GM19467 (cell line): ENCODE measurements at regions not wholly inside any gene's neighbourhood (a gene's known extent, or its start where the extent isn't known, plus 50 kb on each side); places are given as distances from the start of the nearest gene placed in this dataset.
"Not testable (repeated sequence)": the region's sequence is repeated elsewhere in the genome, so short reads cannot be mapped to it uniquely, and the experiment has no call there.

Experiments
- ATAC-seq: cut with Tn5 transposase; IDR thresholded peaks from one replicate; pipeline ENCODE4 v1.9.1; 2021; ENCODE audit warnings: mild to moderate bottlenecking, moderate library complexity; ENCODE audit not compliant: unreplicated experiment

DNA sequence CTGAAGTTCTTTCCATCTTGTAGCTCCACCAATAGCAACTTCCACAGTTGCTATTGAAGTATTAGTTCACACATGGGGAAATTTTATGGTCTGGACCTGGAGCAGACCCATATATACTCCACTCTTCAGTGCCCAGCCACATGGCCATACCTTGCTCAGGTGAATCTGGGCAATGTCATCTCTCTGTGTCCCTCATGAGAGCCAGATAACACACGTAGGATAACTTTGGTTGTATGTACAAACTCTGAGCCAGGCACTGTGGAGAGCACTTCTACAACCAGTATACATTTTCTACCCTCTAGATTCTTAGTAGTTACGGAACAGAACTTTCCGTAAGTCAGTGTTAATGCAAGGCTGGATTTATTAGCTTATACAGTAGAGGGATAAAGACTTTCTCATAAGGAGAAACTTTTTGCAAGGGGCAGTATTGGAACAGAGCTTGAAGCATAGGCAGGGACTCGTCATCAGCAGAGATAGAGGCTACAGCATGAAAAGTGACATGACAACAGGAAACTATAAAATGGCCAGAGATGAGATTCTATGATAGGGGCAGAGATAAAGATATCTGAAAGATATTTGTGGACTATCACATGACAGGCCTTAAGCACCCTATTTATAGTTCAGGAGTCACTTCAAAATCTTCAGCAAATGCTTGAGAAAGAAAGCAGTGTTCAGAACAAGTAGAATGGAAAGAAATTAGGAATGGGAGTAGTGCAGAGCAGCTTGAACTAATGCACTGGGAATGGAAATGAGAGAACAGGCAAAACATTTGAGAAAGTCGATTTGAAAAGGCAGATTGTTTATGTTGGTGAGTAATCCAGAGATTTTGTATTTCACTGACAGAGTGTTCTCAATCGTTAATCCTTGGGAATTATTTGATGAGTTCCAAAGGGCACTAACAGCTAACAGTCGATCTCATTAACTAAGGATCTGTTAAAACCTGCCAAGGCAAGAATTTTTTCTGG is 481.8 kb downstream of the USP25 start:
- no peak for ATAC-seq

DNA sequence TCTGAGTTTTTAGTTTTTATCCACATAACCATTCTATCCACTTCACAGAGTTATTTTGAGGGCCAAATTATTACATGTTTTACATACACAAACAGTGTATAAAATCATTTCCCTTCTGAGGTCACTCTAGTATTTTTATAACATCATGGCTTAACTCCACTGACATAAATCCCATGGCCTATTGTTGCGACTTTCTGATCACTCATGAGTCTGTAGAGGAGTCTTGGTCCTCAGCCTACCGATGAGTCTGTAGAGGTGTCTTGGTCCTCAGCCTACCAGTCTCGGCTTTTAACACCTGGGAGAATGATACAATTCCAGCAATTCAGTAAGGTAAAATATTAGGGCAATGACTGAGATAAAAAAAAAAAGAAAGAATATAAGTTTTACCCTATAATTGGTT is 483.7 kb downstream of the USP25 start:
- no peak for ATAC-seq

DNA sequence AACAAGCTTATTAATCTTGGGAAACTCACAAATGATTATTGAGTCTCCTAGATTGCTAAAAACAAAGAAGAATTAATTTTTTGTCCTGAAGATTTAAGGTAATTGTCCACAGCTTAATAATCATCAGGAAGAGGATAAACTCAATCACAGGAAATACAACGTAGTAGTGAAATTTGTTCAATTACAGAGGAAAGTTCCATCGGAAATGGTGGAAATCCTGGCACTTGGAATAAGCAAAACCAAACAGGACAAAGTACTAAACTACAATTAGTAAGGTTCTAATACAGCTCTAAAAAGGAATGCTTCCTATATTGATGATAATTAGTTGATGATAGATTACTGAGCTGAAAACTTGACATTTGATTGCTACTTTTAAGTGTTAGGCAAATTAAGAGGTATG is 485.4 kb downstream of the USP25 start:
- no peak for ATAC-seq

DNA sequence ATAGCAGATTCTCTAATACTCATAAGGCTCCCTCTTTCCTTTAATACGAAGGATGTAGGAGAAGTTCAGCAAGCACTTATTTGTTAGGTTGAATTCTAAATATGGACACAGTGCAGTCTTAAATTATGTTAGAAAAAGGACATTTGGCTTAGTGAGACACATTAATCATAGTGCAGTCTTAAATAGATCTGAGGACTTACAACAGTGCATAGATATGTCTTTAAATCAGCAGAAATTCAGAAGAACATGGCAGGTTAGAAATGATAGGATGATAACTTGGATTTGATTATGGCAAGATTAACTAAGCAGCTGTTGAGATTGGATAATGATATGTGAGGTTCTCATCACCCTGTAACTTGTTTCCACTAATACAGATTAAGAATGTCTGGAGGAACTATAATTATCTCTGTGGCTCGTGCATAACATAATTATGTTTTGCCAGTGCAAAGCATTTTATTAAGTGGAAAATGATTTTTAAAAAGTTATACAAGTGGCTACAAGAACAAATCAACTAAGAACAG is 485.9 kb downstream of the USP25 start:
- ATAC-seq = no peak

DNA sequence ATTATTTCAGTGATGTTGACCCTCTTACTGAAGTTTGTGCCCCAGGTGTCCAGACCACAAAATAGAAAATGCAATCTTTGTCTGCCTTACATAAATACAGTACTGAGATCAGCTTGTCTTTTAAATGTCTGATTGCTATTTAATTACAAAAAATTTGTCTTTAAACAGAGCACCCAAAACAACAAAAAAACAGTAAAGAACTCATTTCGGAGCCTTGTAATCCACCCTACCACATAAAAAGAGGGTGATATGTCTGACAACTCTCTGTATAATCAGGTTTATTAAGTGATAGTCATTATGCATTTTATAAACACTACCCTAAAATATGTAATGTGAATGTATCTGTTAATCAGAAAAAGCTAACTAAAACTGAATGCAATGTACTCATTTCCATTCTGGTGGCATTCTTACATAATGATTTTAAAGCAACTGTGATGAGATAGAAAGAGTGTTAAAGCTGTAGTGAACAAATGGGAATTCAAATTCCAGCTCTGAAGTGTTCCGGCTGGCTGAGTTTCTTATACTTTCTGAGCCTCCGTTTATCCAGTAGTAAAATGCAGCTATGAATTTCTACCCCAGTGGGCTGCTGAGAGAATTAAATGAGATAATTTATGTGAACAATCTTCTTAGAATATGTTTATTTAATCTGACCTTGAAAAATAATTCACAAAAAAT is 486.6 kb downstream of the USP25 start:
- no peak for ATAC-seq

DNA sequence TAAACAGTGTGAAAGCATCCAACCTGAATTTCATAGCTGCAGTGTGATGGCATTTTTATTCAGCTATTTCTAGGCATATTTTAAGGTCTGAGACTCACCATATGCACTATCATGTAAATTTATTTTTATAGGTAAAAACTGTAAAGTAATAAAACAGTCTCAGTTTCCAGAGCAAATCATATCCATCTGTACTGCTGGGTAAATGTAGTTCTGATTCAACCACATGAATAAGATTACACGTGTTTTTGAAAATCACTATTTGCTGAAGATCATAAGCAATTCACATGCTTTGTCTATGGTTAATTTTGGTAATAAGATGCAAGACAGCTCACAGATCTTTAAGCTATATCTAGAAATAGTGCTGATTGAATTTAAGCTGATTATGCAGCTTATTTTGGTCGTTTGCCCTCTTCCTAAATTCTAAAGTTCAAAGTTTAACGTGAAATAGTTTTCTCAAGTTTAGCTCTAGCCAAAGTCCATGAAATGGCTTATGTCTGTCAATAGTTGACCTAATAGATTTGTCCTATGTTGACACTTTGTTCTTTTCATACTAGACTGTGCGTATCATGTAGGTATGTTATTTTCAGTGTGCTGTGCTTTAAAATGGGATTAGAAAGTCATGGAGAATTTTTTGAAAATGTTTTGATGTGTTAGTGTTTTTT is 489.0 kb downstream of the USP25 start:
- ATAC-seq = no peak

DNA sequence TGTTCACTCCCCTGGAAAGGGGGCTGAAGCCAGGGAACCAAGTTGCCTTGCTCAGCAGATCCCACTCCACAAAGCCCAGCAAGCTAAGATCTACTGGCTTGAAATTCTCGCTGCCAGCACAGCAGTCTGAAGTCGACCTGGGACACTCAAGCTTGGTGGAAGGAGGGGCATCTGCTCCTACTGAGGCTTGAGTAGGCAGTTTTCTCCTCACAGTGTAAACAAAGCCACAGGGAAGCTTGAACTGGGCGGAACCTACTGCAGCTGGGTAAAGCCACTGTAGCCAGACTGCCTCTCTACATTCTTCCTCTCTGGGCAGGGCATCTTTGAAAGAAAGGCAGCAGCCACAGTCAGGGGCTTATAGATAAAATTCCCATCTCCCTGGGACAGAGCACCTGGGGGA is 495.0 kb downstream of the USP25 start:
- ATAC-seq = not testable (repeated sequence)

DNA sequence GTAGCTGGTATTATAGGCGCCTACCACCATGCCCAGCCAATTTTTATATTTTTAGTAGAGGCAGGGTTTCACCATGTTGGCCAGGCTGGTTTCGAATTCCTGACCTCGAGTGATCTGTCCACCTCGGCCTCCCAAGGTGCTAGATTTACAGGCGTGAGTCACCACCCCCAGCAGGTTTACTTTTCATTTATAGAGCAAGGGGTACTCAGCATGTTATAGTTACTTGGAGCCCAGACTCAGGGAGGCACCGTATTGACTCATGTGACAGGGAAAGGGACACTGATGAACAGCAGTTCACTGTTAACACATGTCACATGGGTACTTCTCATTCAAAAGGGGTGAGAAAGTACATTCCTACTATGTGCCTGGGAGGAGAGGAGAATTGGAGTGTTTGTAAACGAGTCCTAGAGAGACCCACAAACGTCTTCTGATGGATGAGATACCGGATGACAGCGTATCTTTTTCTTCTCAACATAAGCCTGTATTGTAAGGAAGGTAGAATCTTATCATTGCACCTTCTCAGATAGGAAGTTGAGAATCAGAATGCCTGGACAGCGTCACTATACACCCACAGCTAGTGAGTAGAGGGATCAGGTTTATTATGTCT is 510.0 kb downstream of the USP25 start:
- no peak for ATAC-seq

DNA sequence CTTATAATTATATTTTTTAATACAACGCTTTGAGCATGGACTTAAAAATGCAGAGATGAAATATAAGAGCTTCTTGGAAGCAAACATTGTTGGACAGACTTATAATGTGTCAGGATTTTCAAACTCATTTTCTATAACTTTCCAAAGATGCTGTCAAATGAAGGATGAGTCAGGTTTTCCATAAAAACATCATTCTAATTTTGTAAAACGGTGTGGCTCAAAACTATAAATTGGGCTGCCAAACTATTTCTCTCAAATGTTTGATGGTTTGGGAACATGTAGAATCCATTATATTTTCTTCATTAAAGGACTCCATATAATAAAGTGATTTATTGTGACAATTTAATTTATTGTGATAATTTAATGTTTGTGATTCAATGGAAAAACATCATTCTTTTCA is 511.2 kb downstream of the USP25 start:
- no peak for ATAC-seq

DNA sequence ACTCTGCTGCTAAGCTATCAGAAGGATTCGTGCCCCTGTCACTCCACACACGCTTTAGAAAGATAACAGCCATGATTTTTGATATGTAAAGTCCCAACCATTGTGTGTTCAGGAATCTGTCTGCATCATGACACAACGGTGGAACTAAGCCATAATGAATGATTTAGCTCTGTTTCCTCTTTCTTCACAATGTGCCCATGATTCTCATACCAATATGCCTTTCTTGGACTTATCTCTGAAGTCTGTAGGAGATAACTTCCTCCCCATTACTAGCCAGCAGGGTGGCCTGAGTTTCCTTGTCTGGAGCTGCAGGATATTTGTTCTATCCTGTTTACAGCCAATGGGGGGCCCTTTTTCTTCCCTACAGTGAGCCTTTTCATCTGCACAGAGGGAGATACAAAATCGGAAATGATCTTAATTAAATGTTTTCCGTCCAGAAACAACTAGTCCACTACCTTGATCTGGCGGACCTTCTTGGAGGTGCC is 511.7 kb downstream of the USP25 start:
- ATAC-seq = no peak

DNA sequence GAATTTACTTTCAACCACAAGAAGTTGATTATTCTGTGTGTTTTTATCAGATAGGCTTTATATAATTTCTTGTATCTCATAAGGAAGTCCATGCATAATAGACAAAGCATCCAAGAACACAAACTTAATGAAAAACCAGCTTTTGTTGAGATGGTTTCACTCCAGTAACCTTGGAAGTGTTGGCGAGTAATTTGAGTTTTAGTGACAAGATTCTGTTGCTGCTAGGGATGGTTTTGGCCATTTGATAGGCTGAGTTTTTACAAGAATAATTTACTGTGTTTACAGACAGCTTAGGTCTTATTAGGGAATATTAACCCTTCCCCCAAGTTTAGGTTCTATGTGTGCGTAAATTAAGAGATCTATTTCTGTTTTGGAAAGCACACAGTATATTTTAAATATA is 513.6 kb downstream of the USP25 start:
- ATAC-seq = no peak

DNA sequence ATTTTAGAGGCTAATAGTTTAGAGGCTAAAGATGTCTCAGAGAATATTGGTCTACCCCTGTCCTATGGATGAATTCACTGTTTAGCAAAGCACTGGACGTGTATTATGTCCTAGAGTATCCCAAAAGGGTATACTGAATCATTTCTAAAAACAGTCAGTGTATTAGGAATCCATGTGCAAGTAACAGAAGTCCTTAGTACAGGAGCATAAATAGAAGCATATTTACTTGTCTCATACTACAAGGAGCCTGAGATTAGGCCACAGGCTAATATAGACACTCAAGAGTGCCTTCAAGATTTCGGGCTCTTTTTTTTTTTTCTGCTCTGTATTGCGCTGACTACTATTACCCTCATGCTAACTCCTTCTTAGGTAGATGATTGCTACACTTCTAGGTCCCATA is 518.9 kb downstream of the USP25 start:
- ATAC-seq = no peak

DNA sequence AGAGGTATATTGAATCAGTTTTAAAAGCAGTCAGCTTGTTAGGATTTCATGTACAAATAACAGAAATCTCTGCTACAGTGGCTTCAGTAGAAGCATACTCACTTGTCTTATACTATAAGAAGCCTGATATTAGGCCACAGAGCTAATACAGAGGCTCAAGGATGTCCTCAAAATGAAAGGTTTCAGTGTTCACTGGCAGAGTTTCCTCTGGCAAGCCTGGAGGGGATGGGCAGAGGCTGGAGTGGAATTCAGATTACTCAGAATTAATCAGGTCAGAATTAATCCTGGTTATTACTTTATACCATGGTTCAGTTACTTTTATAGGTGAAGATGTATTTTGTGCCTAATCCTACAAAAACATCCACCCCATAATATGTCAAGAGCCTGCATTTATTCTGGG is 520.5 kb downstream of the USP25 start:
- no peak for ATAC-seq

DNA sequence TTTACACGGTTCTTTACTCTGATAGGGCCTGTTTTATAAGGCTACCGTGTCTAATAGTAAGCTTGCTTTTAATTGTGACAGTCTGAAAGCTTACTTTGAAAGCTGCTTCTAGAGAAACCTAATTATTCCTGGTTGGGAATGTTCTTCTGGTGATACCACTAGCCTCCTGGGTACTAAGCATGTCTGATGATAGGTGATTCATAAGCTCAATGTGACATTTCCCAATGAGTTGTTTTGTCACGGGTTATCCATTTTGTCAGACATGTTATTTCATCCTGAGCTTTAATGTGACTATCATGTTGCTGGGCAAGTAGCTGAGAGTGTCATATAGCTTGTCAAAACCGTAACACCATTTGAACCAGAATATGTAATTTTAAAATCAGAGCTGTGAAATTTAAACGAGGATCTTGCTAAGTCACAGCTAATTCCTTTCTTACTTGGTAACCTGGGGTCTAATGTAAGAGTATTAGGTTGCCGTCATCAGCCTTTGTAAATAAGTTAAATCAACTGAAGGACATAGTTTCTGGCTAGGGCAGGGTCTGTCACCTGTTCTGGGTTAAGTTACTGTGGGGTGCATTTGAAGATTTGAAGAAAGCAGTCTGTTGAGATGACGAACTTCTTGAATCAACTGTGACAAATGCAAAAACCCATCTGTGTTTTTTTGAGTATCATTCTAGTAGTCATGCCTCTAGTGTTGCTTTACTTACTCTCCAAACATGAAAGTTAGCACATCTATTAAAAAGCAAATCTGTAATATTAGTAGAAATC is 529.2 kb downstream of the USP25 start:
- no peak for ATAC-seq

DNA sequence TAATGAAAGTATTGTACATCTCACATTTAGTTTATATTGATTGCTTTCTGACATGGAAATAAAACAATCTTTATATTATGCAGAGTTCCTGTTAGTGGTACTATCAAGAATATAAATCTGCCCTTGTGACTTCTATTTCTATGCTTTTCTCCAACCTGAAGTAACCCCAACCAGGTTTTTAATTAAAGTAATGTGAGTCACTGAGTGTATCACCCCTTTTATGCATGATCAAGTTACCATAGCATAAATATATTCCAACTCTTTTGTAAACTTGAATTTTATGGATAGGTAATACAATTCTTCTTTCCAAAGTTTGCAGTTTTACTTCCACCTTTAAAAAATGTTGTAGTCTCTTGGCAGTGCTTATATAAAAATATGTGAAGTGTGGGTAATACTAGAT is 532.3 kb downstream of the USP25 start:
- no peak for ATAC-seq

DNA sequence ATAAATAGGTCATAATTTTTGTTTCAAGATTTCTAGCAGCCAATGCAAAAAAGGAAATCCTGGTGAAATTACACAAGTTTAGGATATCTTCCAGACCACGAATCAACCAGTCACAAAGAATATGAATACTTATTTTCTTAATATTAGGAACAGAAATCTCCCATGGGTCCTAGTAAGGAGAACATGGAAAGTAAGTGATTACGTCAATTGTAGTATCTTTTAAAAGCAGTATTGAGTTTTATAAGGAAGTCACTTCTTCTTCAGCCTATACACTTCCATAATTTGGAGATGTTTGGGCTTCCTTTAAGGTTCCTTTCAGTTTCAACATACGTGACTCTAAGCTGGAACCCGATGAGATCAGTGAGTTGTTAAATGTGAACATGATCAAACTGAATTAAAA is 534.5 kb downstream of the USP25 start:
- ATAC-seq = no peak

DNA sequence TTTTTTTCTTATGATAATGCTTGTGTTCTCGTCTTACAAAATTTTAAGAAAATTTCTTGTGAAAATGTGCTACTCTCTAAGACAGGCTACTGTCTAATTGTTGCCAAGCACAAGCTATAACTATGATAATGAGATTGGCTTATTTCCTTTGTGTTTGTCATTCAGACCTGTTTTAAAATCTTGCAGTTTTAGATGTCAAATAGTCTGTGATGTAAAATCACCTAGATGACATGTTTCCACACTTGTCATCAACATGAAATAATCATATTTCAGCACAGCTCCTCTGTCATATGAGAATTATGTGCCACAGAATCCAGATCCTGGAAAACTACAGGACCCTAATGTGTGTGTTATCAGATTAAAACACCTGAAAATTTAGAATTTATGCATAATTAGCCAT is 539.7 kb downstream of the USP25 start:
- no peak for ATAC-seq

DNA sequence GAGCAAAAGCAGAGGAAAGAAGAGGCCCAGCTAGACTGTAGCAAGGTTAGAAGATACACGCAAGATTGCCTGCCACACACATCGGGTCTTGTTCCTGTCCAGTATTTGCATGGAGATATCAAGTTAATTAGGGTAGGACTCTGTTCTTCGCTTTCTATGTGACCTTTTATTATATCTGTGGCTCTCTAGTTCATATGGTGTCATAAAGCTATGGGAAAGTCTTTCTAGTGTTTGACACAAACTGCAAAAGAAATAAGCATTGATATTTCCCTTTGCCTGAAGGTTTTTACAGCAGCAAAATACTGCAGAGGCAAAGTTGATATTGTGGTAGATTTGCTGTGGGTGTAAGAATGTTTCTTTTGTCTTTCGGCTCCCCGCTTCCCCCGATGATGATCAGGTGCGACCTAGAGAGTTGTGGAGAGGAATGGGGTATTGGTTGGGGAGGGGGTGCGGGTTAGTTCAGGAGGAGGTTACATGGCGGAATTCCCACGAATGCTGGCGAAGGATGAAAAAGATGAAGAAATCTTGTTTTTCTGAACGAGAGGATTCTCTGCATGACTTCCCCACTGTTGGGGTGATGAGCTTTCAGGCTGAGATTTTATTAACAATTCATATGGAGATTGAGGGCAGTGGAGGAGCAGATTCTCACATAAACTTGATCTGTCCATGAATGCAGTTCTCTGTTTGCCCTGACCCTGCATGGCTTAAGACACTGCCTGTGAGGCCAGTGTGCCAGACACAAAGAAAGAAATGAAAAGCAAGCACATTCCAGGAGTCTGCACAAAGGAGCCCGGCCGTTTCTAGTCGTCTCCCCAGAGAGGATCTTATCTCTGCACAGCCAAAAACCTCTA is 550.2 kb downstream of the USP25 start:
- ATAC-seq = no peak

DNA sequence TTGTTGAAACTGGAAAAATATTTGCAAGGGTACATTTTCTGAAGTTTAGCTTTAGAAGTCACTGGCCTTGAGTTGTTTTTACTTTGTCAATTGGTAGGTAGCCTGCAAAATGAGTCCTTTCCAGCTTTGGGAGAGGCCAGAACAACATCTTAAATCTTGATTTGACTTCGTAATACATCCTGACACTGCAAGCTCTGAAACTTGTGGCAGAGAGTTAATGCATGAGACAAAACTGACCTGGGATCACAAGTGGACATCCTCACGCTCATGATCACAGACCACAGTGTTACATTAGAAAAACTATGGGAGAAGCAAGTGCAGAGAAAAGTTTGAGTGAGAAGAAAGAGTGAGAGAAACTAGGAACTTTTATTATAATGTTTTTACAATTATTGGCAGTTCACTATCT is 550.9 kb downstream of the USP25 start:
- ATAC-seq = no peak
